ENCODE measurements at regions not wholly inside any gene's neighbourhood (a gene's known extent, or its start where the extent isn't known, plus 50 kb on each side); places are given as distances from the start of the nearest gene placed in this dataset.

DNA sequence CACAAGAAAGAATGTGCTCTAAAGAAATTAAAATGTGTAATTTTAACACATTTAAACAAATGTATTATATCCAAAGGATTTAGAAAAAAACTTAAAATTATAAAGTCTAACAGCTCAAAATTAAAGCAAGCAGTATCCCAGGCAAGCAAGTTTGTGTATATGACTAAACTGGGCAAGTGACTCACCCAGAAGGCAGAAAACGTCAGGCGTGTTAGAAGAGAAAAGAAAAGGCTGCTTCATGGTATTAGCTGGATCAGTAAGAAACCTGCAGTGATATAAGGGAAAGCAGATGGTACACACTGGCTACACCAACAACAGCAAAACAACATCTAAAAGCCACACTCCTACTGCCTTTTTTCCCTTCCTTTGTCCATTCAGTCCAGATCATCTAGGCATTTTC lies 250.6 kb upstream of the NDST3 start:
- DNase-seq (ENCODE audit: low read depth in 4 of 4, low spot score in 3 of 4), result no peak

DNA sequence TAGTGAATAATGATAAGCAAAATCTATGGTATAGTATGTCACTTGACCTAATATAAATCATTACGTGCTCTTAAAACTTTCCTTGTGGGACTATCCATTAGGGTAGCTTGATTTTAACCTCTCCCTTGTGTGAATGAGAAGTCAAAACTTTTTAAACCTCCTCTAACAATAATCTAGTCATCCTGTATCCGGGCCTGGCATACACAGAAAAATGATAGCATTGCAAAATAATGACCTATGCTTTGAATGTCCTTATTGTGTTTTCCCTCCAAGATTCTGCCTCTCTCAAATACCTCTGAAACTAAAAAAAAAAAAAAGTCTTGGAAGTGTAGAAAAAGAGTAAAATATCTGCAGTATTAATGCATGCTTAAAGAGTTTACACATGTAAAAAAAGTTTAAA lies 250.0 kb upstream of the NDST3 start:
- DNase-seq (ENCODE audit: low read depth in 4 of 4, low spot score in 3 of 4), result no peak

DNA sequence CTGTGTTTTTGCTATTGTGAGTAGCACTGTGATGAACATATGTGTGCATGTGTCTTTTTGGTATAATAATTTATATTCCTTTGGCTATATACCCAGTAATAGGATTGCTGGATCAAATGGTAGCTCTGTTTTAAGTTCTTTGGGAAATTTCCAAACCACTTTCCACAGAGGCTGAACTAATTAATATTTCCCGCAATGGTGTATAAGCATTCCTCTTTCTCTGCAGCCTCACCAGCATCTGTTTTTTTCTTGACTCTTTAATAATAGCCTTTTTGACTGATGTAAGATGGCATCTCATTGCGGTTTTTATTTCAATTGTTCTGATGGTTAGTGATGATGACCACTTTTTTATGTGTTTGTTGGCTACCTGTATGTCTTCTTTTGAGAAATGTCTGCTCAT lies 247.7 kb upstream of the NDST3 start:
- DNase-seq (ENCODE audit: low read depth in 4 of 4, low spot score in 3 of 4), result no peak

DNA sequence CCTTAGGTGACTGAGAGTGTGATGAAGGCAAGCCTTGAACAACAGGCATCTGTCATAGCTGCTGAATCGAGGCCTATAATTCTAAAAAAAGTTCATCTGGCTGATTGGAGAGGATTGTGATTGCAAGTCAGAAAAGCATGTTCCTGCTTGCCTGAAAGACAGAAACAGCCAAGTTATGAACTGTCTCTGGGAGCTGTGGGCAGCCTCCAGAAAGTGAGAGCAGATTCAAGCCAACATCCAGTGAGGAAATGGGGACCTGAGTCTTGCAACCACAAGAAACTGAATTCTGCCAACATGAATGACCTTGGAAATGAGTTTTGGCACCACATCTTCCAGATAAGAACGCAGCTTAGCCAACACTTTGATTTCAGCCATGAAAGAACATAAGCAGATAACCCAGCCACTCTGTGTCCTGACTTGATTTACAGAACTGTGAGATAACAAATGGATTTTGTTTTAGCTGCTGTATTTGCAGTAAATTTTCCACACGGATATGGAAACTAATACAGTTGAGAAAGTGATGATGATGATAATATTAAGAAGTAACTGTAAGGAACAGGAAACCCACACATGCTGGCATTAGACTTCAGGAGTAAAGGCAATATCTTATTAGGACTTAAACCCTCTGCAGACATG lies 240.3 kb upstream of the NDST3 start:
- no peak for DNase-seq (ENCODE audit: low read depth in 4 of 4, low spot score in 3 of 4)

DNA sequence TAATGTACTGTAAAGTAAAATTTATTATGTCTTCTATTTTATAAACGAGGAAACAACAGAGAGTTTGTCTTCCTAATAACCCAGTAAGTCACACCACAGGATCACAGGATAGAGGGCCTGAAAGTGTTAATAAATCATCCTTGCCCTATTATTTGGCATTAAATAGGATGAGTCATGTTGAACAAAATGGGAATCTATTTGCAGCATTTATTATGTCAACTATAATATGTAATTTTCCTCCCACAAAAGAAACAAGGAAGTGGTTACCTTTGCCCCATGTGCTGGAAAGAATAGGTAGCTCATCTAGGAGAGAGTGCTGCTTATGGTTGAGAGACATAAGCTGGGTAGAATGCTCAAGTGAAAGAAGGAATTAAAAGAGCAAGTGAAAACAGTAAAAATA lies 237.6 kb upstream of the NDST3 start:
- no peak for DNase-seq (ENCODE audit: low read depth in 4 of 4, low spot score in 3 of 4)

DNA sequence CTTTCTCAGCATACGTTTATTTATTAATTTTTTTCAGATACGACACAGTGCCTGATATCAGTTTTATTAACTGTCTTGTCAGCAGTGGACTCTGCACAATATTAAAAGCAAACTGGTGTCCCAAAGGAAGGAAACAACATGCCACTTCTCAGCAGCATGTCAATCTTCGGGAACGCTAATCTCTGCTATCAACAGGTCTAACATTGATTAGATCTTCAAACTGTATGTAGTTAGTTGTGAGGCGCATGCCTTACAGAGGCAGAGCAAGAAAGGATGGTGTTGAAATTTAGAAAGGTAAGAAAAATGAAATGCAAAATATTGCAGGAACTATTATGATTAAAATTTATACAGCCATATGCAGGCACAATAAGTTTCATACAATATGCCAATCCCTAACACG lies 233.7 kb upstream of the NDST3 start:
- DNase-seq (ENCODE audit: low read depth in 4 of 4, low spot score in 3 of 4), result no peak

DNA sequence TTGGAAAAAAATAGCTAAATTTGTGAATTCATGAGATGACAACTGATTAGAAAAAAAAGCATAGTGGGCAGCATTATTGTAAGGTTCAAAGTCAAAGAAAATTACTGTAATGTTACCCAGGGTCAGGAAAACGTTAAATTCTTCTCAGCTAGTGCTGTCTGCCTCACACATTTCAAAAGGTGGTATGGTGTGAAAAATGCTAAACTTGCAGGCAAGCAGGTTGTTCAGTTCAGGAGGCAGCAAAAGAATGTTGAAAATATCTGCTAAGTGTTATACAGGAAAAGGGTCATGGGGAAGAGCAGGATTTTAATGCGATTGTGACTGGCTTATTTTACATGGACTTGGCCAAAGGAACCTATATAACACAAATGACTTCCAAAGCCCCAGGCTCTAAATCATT lies 232.5 kb upstream of the NDST3 start:
- DNase-seq (ENCODE audit: low read depth in 4 of 4, low spot score in 3 of 4), result no peak

DNA sequence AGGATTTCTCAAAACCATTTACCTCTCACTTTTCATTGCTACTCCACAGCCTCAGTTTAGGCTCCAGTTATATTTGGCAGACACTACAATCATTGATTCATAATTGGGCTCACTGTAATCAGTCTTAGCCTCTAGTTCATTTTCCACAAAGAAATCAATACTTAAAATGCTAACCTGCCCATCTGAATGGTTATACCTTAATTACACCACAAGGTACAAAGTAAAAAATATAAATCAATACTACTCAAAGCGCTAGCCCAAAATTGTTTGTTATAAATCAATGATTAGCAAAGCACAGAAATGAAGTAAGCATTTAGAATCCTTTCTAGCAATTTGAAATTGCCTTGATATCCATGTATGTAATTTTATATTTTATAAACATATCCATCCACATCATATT lies 222.6 kb upstream of the NDST3 start:
- DNase-seq (ENCODE audit: low read depth in 4 of 4, low spot score in 3 of 4), result no peak

DNA sequence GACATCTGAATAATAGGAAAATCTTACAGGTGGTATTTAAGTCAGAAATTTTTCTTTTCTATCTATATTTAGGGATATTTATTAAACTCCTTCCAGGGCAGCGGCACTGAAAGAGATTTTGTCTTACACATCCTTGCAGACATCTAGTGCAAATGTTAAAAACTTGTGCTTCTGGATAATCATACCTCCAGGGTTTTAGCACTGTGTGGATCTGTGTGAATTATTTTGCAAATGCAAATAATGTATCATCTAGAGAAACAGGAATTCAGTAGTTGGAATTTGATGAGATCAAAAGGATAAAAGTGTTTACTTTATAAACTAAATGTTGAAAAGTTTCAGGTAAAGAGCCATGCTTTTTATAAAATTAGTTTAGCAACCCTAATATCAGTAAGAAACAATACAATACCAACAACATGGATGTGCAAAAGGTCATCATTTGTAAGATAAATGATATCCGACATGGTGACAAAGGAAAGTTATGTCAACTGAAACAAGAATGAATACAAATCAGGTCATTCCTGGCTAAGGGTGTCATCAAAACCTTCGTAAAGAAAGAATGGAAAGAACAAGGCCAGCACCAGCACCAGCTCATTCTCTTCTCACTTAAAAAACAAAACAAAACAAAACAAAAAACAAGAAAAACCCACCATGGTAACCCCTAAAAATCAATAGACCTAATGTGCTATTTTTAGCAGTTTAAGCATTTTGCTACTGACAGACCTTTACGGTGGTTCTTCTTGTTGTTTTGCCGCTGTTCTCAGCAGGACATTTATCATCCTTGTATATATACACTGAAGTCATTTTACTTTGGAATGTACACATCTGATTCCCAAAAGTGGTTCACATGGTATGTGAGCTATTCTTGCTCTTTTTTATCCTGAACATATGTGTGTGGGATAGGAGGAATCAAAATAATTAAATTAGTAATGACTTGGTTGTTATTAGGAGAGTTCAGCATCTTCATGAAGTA lies 219.7 kb upstream of the NDST3 start:
- no peak for DNase-seq (ENCODE audit: low read depth in 4 of 4, low spot score in 3 of 4)

DNA sequence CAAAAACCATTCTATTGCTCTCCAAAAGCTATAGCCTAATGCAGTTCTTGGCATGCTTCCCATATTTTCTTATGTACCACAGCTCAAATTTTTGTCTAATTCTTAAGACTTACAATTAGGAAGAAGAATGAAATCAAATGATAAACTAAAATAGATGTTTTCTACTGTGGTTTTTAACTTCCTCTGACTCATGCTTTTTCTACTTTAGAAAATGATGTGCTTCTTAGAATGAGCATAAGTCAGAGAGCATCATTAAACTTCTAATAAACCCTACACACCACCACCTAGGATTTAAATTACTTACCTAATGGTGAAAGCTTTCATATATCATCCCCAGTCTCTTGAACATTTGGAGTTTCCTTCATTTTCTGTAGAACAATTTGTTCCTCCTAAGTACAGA lies 217.0 kb upstream of the NDST3 start:
- no peak for DNase-seq (ENCODE audit: low read depth in 4 of 4, low spot score in 3 of 4)

DNA sequence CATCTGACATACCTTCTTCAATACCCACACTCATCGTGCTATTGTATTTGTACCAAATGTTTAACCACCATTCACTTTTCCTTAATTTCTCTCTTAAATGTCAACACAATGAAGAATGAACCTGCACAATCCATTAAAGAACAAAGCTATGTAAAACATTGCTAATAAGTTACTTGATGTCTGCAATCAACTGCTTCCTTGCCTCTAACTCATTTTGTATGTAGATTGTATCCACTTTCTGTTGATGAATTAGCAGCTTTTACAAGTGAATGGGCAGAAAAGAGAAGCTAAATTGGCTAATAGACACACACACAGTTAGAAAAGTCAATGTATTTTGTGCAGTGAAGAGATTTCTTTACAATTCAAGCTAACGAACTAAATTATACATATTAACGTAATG lies 212.5 kb upstream of the NDST3 start:
- no peak for DNase-seq (ENCODE audit: low read depth in 4 of 4, low spot score in 3 of 4)

DNA sequence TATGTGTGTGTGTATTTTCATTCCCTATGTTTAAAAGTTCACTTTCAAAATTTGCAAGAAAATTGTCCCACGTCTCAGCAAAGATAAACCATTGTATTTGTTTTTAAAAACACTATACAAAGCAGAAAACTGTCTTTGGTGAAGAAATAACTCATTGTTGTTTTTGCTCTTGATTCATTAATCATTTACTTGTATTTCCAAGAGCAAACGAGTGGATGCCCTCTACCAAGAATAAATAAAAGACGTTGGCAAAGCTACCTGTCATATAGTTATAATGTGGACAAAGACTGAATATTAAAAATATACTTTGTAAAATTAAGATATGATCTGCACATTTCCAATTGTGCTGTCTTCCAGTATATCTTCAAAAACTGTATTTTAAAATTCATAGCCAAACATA lies 210.9 kb upstream of the NDST3 start:
- DNase-seq (ENCODE audit: low read depth in 4 of 4, low spot score in 3 of 4), result no peak

DNA sequence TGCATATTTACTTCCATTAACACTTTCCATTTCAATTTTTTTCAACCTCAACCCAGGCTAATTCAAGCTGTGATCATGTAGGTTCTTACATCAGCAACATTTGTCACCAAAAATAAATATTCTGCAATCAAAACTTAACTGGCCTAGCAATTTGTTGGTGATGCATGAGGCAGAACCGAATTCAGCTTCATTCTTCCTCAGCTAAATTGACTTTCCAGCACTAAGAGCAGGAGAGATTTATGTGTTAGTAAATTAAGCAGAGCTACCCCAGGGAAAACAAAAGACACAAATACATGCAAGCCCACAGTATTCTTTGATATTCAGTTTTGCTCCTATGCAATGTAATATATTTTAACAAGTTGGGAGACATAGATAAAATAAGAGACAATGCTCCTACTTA lies 208.7 kb upstream of the NDST3 start:
- peak in 1 of 4 donors; percentile 8 for DNase-seq (ENCODE audit: low read depth in 4 of 4, low spot score in 3 of 4)

DNA sequence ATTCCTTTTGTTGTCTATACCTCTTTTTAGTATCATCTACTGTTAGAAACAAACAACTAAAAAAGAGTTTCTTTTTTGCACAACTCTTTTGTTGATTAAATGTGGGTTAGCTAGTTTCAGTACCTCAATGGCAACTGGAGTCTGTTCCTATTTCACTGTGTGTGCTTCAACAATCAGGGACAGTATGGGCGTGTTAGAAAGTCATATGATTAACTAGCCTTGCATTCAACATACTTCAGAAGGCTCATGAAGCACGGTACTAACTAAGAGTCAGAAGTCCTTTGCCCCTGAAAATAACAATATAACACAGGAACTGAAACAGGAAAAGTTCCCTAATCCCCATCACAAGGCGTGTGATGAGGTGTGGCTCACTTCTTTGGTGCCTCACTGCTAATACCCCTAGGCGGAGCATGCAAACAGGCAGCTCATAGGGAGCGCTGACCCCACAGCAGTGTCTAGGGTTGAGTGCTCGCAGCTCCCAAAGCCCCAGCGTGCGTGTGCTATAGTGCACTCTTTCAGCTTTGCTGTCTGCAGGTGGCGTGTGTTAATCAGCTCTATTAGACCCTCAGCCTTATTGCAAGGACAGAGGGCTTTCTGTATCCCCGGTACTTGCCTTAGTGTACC lies 203.1 kb upstream of the NDST3 start:
- no peak for DNase-seq (ENCODE audit: low read depth in 4 of 4, low spot score in 3 of 4)

DNA sequence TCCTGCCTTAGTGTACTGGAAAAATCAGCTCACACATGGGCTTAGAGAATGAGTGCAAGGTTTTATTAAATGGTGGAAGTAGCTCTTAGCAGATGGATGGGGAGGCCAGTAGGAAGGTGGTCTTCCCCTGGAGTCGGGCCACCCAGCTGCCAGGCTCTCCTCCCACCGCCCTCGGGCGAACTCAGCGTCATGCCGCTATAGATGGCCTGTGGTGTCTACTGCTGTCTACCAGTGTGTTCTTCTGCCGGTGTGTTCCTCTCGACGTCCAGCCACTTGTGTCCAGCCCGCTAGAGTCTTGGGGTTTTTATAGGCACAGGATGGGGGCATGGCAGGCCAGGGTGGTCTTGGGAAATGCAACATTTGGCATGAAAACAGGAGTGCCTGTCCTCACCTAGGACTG lies 198.7 kb upstream of the NDST3 start:
- no peak for DNase-seq (ENCODE audit: low read depth in 4 of 4, low spot score in 3 of 4)

DNA sequence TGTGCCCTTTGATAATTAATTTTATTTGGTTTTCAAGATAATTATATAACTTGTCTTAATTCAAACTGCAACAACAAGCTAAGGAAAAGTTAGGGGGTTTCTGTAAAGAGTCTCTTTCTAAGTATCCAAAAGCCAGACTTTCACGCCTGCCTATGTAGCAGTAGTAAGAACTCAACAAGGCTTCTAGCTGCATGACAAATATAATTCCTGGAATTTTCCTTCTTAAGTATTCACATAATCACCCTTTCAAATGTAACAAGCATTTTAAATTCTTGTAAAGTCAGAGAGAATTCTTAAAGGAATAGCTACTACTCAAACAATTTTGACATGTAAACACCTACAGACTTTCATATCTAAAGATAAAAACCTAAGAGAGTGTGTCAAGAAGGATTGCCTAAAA lies 189.7 kb upstream of the NDST3 start:
- DNase-seq (ENCODE audit: low read depth in 4 of 4, low spot score in 3 of 4), result no peak

DNA sequence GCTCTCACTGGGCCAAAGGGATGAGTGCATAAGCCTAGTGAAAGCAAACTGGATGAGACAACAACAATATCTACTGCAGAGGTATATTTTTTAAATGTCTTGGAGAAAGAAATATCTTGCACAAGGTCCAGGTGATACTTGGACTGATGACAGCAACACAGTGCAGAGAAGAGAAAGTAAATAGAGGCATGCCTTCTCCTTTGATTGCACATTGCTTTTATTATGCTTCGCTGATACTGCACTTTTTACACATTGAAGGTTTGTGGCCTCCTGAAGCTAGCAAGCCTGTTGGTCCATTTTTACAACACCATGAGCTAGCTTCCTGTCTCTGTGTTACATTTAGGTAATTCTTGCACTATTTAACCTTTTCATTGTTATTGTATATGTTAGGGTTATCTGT lies 189.0 kb upstream of the NDST3 start:
- no peak for DNase-seq (ENCODE audit: low read depth in 4 of 4, low spot score in 3 of 4)

DNA sequence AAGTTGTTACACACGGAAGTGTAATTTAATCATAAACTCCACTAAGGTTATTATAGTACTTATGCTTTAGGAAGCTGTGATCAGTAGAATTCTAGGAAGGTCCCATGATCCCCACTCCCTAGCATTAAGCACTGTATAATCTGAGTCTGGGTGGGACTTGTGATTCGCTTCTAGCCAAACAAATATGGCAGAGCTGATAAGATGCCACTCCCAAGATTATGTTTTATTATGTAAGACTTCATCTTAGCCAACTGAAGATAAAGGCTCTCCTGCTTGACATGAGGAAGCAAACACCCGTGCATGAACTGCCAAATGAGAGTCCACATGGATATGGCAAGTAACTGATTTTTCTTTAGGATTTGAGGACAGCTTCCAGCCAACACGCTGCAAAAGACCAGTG lies 186.4 kb upstream of the NDST3 start:
- no peak for DNase-seq (ENCODE audit: low read depth in 4 of 4, low spot score in 3 of 4)

DNA sequence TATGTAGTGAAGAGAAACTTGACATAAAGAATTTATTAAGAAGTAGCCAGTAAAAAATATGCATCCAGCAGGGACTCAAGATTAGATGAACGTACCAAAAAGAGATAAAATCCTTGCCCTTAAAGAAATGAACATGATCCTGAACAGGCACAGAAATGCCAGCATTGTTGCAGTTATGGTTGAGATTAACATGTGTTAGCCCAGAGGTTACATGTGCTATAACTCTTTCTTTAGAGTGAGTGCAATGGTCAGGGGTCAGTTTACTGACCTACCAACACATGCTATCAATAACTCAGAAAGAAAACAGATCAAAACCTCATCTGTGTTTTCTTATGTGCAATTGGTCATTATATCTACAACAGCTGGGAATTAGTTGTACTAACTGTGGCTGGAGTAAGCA lies 166.1 kb upstream of the NDST3 start:
- no peak for DNase-seq (ENCODE audit: low read depth in 4 of 4, low spot score in 3 of 4)

DNA sequence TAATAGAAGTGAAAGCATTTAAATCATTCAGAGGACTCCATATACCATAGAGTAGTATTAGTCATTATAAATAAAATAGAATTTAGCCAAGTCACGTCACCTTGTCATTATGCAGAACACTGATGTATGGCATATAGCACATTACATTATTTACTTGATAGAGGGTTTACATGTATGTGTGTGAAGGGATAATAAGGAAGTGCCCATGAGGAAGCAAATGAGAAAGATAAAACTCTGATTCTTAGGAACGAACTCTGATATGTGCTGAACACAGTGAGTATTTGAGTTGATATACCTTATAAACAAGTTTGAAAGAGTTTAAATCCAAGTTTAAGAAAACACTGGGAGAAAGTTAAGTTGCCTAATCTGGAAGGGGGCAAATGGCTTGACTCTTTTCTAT lies 160.5 kb upstream of the NDST3 start:
- DNase-seq (ENCODE audit: low read depth in 4 of 4, low spot score in 3 of 4), result no peak

DNA sequence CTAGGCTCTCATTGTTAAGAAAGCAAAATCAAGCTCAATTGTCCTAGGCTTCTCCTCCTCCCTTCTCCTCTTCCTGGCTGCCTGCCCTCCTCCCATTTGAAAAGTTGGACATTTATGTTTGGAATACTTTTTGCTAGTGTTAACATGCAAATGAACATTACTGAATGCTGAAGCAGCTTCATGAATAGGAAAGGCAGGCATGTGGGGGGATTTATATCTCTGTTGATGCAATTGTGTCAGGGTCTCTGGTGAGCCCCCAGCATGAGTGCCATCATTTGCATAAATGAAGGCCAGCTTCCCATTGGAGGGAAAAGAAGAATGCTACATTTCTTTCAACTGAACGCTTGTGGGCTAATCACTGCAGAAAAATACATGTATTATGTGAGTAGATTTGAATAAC lies 160.1 kb upstream of the NDST3 start:
- no peak for DNase-seq (ENCODE audit: low read depth in 4 of 4, low spot score in 3 of 4)

DNA sequence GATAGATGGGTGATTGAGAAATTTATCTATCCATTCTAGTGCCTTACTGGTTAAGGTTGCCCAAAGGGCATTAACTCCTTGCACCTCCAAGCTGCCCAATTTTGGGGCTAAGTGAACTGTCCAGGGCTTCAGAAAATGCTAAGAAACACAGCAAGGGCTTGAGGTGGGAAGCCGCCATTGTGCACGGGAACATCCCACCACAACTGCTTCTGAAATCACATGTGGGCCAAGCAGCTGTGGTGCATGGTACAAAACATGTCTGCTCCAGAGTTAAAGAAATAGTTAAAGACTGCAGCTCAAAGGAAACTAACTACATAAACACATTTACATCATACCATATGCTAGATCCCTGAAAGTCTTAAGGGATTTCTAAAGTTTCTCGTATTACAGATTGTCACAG lies 144.3 kb upstream of the NDST3 start:
- DNase-seq (ENCODE audit: low read depth in 4 of 4, low spot score in 3 of 4), result no peak
